Panc1 (cell line): ENCODE measurements at regions not wholly inside any gene's neighbourhood (a gene's known extent, or its start where the extent isn't known, plus 50 kb on each side); places are given as distances from the start of the nearest gene placed in this dataset.

ENCODE experiments used
- ATAC-seq: fragments of 200-7000 bp; cut with Tn5 transposase; 2 replicates; pipeline ENCODE4 v1.9.1; 2020; ENCODE audit warnings: mild to moderate bottlenecking, moderate library complexity
- BruUV-seq: library from RNA; stranded (reverse); fragments of 400-500 nt; replicated peaks from 2 replicates; lab custom pipeline; 2021; lab: Mats Ljungman, UMichigan
- CTCF ChIA-PET: fragments of 300-600 bp; sonication (Branson Sonifier 250); formaldehyde crosslinking; loops from one replicate; lab custom pipeline; 2022; ENCODE audit warnings: antibody characterized with exemption; lab: Charles Lee
- POLR2A ChIA-PET: fragments of 300-600 bp; sonication (Branson Sonifier 250); formaldehyde crosslinking; loops from one replicate; lab custom pipeline; 2022; ENCODE audit warnings: antibody characterized with exemption; lab: Charles Lee
- DNase-seq: peaks from one replicate; pipeline ENCODE4 v3.0.0-alpha.2; 2010; ENCODE audit warnings: low read depth, low spot score
- H3K27ac ChIP-seq: 2 replicates; pipeline ENCODE4 v1.5.1; 2011; ENCODE audit warnings: mild to moderate bottlenecking, low read length, inconsistent platforms
- H3K27me3 ChIP-seq: fragments of 200-500 bp; sonication (Bioruptor generic); 2 replicates; pipeline ENCODE4 v1.6.0; 2014; ENCODE audit warnings: low read length, inconsistent platforms; ENCODE audit not compliant: control insufficient read depth, insufficient read depth
- H3K36me3 ChIP-seq: fragments of 200-500 bp; sonication (Bioruptor generic); 2 replicates; pipeline ENCODE4 v1.5.1; 2014; ENCODE audit warnings: inconsistent platforms, mild to moderate bottlenecking, low read length, moderate library complexity; ENCODE audit not compliant: control insufficient read depth, insufficient read depth
- H3K4me1 ChIP-seq: 2 replicates; pipeline ENCODE4 v1.5.1; 2011; ENCODE audit warnings: inconsistent platforms, mild to moderate bottlenecking, low read length, moderate library complexity; ENCODE audit not compliant: control insufficient read depth, insufficient read depth
- H3K4me3 ChIP-seq, 2 experiments: 2 replicates each; pipeline ENCODE4 v1.5.1; 2011 to 2012; ENCODE audit warnings: low read depth in 2 of 2, low read length in 2 of 2, mild to moderate bottlenecking in 2 of 2, inconsistent platforms in 1 of 2, moderate library complexity in 1 of 2
- H3K9me3 ChIP-seq: fragments of 200-500 bp; sonication (Bioruptor generic); 2 replicates; pipeline ENCODE4 v1.5.1; 2014; ENCODE audit warnings: low read depth, mild to moderate bottlenecking, inconsistent platforms, low read length, moderate library complexity; ENCODE audit not compliant: control insufficient read depth, insufficient read depth
- POLR2AphosphoS5 ChIP-seq: IDR thresholded peaks from 2 replicates; pipeline ENCODE4 v1.6.1; 2012; ENCODE audit warnings: mild to moderate bottlenecking, low read depth, low read length, moderate library complexity
- SIN3A ChIP-seq: IDR thresholded peaks from 2 replicates; pipeline ENCODE4 v1.6.1; 2012; ENCODE audit warnings: low read depth, mild to moderate bottlenecking, low read length, moderate library complexity, borderline replicate concordance; ENCODE audit not compliant: insufficient read depth
- TCF7L2 ChIP-seq: IDR thresholded peaks from 2 replicates; pipeline ENCODE4 v1.6.1; 2011; ENCODE audit warnings: mild to moderate bottlenecking, low read depth, low read length, inconsistent platforms
- in situ Hi-C: cut with HindIII; loops from 2 replicates; pipeline ENCODE4 v1.10.0; 2016; ENCODE audit warnings: low sequenced_read_pairs, low pct_unique_long_range_greater_than_20kb
- intact Hi-C: fragments of 100-400 bp; cut with micrococcal nuclease; formaldehyde crosslinking; loops from one replicate; pipeline ENCODE4 v1.10.0; 2022; ENCODE audit not compliant: unreplicated experiment
- TF ChIP-seq, protein P1 (sequence below), 2 experiments: IDR thresholded peaks; 2 replicates each; pipeline ENCODE4 v1.6.1; 2011 to 2012; ENCODE audit warnings: low read depth in 2 of 2, control low read depth in 1 of 2, low read length in 1 of 2, mild to moderate bottlenecking in 1 of 2, moderate library complexity in 1 of 2; ENCODE audit not compliant: insufficient read depth in 1 of 2
- TF ChIP-seq, protein P2 (sequence below): fragments of 450-650 bp; IDR thresholded peaks from 2 replicates; pipeline ENCODE4 v1.5.1; 2017; ENCODE audit warnings: mild to moderate bottlenecking

DNA sequence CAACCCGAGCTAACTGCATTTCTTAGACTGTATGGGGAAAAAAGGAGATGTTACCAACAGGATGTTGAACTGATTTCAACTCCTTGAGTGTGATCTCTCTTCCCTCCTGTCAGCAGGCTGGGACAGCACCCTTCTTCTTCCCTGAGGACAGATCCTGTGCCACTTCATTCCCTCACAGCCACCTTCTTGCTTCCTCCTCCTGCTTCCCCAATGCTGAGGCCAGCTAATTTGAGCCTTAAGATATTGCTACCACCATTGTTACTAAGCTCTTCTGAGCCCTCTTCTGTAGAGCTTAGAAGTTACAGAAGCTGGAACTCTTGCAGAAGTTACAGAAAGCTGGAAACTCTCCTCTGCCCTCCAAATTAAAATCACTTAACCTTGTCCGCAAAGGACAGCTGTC lies 88.8 kb downstream of the SPTSSA start:
- intact Hi-C loops (no loop called here), in situ Hi-C loops (no loop called here)
- TF ChIP-seq, protein P1, sequence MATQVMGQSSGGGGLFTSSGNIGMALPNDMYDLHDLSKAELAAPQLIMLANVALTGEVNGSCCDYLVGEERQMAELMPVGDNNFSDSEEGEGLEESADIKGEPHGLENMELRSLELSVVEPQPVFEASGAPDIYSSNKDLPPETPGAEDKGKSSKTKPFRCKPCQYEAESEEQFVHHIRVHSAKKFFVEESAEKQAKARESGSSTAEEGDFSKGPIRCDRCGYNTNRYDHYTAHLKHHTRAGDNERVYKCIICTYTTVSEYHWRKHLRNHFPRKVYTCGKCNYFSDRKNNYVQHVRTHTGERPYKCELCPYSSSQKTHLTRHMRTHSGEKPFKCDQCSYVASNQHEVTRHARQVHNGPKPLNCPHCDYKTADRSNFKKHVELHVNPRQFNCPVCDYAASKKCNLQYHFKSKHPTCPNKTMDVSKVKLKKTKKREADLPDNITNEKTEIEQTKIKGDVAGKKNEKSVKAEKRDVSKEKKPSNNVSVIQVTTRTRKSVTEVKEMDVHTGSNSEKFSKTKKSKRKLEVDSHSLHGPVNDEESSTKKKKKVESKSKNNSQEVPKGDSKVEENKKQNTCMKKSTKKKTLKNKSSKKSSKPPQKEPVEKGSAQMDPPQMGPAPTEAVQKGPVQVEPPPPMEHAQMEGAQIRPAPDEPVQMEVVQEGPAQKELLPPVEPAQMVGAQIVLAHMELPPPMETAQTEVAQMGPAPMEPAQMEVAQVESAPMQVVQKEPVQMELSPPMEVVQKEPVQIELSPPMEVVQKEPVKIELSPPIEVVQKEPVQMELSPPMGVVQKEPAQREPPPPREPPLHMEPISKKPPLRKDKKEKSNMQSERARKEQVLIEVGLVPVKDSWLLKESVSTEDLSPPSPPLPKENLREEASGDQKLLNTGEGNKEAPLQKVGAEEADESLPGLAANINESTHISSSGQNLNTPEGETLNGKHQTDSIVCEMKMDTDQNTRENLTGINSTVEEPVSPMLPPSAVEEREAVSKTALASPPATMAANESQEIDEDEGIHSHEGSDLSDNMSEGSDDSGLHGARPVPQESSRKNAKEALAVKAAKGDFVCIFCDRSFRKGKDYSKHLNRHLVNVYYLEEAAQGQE (IDR thresholded peaks at IDR 0.05; ENCODE audit: insufficient read depth in 1 of 2, low read depth in 2 of 2, low read length in 1 of 2), result no peak
- TF ChIP-seq, protein P2, sequence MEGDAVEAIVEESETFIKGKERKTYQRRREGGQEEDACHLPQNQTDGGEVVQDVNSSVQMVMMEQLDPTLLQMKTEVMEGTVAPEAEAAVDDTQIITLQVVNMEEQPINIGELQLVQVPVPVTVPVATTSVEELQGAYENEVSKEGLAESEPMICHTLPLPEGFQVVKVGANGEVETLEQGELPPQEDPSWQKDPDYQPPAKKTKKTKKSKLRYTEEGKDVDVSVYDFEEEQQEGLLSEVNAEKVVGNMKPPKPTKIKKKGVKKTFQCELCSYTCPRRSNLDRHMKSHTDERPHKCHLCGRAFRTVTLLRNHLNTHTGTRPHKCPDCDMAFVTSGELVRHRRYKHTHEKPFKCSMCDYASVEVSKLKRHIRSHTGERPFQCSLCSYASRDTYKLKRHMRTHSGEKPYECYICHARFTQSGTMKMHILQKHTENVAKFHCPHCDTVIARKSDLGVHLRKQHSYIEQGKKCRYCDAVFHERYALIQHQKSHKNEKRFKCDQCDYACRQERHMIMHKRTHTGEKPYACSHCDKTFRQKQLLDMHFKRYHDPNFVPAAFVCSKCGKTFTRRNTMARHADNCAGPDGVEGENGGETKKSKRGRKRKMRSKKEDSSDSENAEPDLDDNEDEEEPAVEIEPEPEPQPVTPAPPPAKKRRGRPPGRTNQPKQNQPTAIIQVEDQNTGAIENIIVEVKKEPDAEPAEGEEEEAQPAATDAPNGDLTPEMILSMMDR, result no peak
- no peak for TF ChIP-seq SIN3A
- no peak for TF ChIP-seq POLR2AphosphoS5
- no peak for TF ChIP-seq TCF7L2
- no peaks in the 10 kb centered on the region for H3K9me3 ChIP-seq
- no peaks in the 10 kb centered on the region for H3K36me3 ChIP-seq
- H3K27ac ChIP-seq, result no peak overlapping the region
- BruUV-seq, result no TSS peak
- no peak overlapping the region for H3K4me3 ChIP-seq
- H3K27me3 ChIP-seq, result no peaks in the 10 kb centered on the region
- POLR2A ChIA-PET, result no interaction called here
- CTCF ChIA-PET, result no interaction called here
- ATAC-seq (no peak), DNase-seq (no peak)
- H3K4me1 ChIP-seq, result no peaks in the 10 kb centered on the region

DNA sequence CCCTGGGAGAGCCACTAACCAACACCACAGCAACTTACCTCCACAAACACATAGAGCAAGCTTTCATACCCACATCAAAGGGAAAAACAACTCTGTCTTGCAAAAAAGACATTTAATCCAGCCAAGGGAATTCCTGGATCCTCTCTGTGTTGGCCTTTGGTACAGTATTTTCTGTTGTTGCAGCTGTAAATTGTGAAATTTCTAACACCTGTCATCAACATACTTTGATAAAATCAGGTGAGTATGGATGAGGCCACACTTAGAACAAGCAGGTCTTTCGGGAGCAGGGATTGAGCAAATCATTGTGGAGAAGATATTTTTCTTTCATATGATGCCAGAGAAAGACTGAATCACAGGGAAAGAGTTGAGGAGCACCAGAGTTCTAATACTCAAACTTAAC lies 89.3 kb downstream of the SPTSSA start:
- H3K27ac ChIP-seq, result no peak overlapping the region
- H3K36me3 ChIP-seq, result no peaks in the 10 kb centered on the region
- H3K4me1 ChIP-seq, result no peaks in the 10 kb centered on the region
- ATAC-seq (no peak), DNase-seq (no peak)
- no peaks in the 10 kb centered on the region for H3K9me3 ChIP-seq
- no peak for TF ChIP-seq POLR2AphosphoS5
- intact Hi-C loops, result no loop called here
- no peak overlapping the region for H3K4me3 ChIP-seq
- no TSS peak for BruUV-seq
- ChIA-PET POLR2A (no interaction called here), CTCF (no interaction called here)
- H3K27me3 ChIP-seq, result no peaks in the 10 kb centered on the region
- in situ Hi-C loops, result no loop called here

DNA sequence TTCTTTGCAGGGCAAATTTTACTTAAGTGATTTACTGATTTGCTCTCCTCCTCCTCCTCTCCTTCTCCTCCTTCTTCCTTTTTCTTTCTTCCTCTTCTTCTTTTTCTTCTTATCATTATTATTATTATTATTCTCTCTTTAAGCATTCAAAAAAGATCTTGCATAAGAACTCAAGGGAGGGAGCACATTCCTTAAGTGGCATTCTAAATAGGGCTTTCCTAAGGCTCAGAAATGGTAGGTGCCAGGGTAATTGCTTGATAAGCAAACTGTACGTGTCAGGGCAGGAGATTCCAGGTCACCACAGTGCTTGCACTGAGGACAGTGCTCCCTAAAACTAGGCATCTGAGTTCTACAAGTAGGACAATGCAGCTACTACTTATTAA lies 92.4 kb downstream of the SPTSSA start:
- in situ Hi-C loops (no loop called here), intact Hi-C loops (no loop called here)
- H3K27ac ChIP-seq, result no peak overlapping the region
- BruUV-seq, result no TSS peak
- H3K9me3 ChIP-seq, result no peaks in the 10 kb centered on the region
- H3K4me1 ChIP-seq, result no peaks in the 10 kb centered on the region
- DNase-seq (no peak), ATAC-seq (no peak)
- H3K36me3 ChIP-seq, result no peaks in the 10 kb centered on the region
- no peaks in the 10 kb centered on the region for H3K27me3 ChIP-seq
- ChIA-PET POLR2A (no interaction called here), CTCF (no interaction called here)
- TF ChIP-seq TCF7L2 (no peak), POLR2AphosphoS5 (no peak), SIN3A (no peak)
- TF ChIP-seq, protein P1 (IDR thresholded peaks at IDR 0.05; ENCODE audit: insufficient read depth in 1 of 2, low read depth in 2 of 2, low read length in 1 of 2), result no peak
- TF ChIP-seq, protein P2, result no peak
- no peak overlapping the region for H3K4me3 ChIP-seq
